Stimulated activated CD4-positive, alpha-beta T cell treated with anti-CD3 and anti-CD28 coated beads, Interleukin-4, amount 100 ng/mL, for 4 hours (primary cell): ENCODE measurements at regions not wholly inside any gene's neighbourhood (a gene's known extent, or its start where the extent isn't known, plus 50 kb on each side); places are given as distances from the start of the nearest gene placed in this dataset.
"Not testable (repeated sequence)": the region's sequence is repeated elsewhere in the genome, so short reads cannot be mapped to it uniquely, and the experiment has no call there.

Source experiments
- DNase-seq, 2 experiments: peaks; one replicate each; pipeline ENCODE4 v3.0.0-alpha.2; 2020

- no peak for DNase-seq
Measured at GRCh38 chr22:22977479-22978200, 90.0 kb downstream of the IGLL5 start.

GRCh38 chr22:22978637-22979036, 91.0 kb downstream of the IGLL5 start:
- no peak for DNase-seq

GRCh38 chr22:22979121-22979724, 91.1 kb upstream of the GNAZ start:
- DNase-seq = no peak

GRCh38 chr22:22979954-22980353, 90.4 kb upstream of the GNAZ start:
- no peak for DNase-seq

GRCh38 chr22:22981670-22982571, 88.4 kb upstream of the GNAZ start:
- no peak for DNase-seq

GRCh38 chr22:22982616-22983015, 87.7 kb upstream of the GNAZ start:
- no peak for DNase-seq

GRCh38 chr22:22983123-22983522, 87.2 kb upstream of the GNAZ start:
- DNase-seq = no peak

GRCh38 chr22:22983816-22984215, 86.5 kb upstream of the GNAZ start:
- no peak for DNase-seq

GRCh38 chr22:22984967-22985366, 85.4 kb upstream of the GNAZ start:
- no peak for DNase-seq

DNA sequence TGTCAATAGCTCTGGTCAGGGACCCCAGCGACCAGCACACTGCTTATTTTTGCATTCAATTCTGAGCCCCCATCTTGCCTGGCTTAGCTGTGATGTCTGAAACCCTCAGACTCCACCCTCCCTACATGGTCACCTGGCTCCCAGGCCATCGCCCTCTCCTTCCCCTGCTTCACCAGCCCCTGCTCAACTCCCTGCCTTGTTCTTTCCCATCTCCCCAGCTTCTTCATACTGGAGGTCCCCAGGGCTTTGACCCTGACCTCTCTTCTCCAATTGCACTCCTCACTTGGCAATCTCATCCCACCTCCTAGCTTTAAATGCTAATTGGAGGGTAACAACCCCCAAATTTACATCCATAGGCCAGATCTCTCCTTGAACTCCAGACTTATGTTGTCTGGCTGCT, 84.3 kb upstream of the GNAZ start:
- DNase-seq = no peak

- no peak for DNase-seq
Measured at GRCh38 chr22:22986640-22987039, 83.7 kb upstream of the GNAZ start.

GRCh38 chr22:22988150-22988549, 82.2 kb upstream of the GNAZ start:
- no peak for DNase-seq

DNA sequence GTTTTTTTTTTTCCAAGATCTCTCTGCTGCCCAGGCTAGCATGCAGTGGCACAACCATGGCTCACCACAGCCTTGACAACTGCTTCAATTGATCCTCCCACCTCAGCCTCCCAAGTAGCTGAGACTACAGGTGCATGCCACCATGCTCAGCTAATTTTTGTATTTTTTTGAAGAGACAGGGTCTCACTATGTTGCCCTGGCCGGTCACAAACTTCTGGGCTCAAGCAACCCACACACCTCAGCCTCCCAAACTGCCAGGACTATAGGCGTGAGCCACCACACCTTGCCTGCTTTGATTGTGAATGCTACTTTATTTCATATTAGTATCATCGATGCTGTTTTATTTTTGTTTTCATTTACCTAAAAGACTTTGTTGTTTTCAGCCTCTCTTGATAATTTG, 81.5 kb upstream of the GNAZ start:
- DNase-seq = no peak

DNA sequence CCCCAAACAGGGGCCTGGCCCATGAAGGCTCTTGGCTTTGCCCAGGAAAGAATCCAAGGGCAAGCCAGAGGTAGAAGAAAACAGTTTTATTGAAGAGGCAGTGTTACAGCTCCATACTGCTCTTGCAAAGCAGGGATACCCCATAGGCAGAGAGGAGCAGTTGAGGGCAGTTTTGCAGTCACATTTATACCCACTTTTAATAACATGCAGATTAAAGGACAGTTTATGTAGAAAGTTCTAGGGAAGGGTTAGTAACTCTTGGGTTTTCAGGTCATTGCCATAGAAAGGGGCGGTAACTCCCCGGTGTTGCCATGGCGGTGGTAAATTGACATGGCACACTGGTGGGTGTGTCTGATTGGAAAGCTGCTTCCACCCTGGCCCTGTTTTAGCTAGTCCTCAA, 80.5 kb upstream of the GNAZ start:
- no peak for DNase-seq

GRCh38 chr22:22990711-22991505, 79.4 kb upstream of the GNAZ start:
- DNase-seq = not testable (repeated sequence)

DNA sequence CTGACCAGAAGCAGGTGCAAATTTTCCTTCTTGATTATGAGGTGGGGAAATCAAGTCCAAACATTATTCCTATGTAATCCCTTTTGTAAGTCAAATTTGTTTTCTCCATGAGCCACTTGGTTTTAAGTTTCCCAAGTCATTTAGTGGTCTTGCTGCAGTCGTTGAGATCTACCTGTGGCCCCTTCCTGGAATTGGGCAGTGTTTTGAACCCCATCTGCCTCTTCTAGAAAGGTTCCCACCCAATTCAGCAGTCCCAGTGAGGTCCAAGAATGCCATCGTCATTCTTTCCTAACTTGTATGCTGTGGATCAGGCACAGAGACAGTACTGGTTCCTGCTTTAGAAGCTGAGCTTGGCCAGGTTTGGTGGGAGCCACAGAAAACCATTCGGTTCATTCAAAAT, 77.8 kb upstream of the GNAZ start:
- DNase-seq = no peak

DNA sequence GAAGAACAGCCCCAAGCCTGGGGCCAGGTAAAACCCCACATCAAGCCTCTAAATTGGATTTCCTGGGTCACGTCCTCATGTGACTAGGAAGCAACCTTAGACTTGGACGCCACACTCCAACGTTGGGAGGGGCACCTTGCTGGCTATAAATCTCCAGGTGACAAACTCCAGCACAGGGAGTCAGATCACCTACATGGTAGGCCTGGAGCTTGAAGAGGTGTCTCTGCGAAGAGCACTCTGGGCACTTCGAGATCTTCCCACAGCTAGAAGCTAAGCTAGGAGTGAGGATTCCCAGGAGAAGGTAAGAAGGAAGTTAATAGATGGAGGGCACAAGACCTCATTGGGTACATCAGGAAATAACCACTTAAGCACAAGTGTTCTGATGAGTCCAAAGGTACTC, 77.1 kb upstream of the GNAZ start:
- DNase-seq = no peak

DNA sequence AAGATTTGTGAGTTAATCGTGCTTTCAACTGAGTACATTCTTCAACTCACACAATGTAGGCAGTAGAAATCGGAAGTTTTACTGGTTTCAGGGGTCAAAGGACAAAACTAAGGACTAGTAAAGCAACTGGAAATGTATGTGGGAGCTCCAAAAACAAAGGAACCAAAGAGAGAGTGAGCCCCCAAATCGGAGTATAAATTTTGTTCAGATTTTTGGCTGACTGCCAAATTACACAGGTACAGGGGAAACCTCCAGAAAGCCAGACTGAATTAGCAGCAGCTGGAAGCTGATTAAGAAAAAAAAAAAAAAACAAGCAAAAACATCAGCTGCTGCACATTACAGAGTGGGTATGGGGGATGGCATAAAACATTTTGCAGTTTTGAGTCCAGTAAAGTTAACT, 75.2 kb upstream of the GNAZ start:
- no peak for DNase-seq

- no peak for DNase-seq
Measured at GRCh38 chr22:22996511-22997261, 73.6 kb upstream of the GNAZ start.

- DNase-seq = no peak
Measured at GRCh38 chr22:22997262-22997898, 72.9 kb upstream of the GNAZ start.

DNA sequence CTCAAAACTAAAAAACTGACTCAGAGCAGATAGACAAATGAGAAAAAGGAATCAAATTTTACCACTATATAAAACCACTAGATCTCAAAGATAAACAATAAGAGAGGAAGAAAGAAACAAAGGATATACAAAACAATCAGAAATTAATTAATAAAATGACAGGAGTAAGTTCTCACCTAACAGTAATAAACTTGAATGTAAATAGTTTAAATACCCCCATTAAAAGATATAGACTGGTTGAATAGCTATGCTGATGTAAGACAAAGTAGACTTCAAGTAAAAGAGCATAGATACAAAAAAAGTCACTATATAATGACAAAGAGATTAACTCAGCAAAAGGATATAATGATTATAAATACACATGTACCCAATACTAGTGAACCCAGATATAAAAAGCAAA, 72.3 kb upstream of the GNAZ start:
- DNase-seq = no peak

DNA sequence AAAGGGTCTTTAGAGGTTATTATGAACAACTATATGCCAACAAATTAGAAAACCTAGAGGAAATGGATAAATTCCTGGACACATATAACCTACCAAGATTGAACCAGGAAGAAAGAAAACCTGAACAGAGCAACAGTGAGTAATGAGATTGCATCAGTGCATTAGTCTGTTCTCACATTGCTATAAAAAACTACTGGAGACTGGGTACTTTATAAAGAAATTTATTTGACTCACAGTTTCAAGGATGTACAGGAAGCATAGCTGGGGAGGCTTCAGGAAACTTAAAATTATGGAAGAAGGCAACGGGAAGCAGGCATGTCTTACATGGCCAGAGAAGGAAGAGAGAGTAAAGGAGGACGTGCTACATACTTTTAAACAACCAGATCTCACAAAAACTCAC, 70.8 kb upstream of the GNAZ start:
- no peak for DNase-seq
